Head of caudate nucleus (tissue), 42 donors: ENCODE measurements at regions not wholly inside any gene's neighbourhood (a gene's known extent, or its start where the extent isn't known, plus 50 kb on each side); places are given as distances from the start of the nearest gene placed in this dataset.

Experiments used
- DNase-seq, 42 donors: peaks; one replicate each; pipeline versions ENCODE4 v3.0.0 to v3.0.0-alpha.2; 2020 to 2021; ENCODE audit warnings: mixed read lengths in 7 of 42
- intact Hi-C: fragments of 100-400 bp; cut with DNase I; formaldehyde crosslinking; loops from one replicate; pipeline ENCODE4 v1.15.0; 2022

GRCh38 chr2:237167038-237167437 is 81.3 kb downstream of the COPS8 start:
- intact Hi-C loops = no loop called here
- no peak for DNase-seq

DNA sequence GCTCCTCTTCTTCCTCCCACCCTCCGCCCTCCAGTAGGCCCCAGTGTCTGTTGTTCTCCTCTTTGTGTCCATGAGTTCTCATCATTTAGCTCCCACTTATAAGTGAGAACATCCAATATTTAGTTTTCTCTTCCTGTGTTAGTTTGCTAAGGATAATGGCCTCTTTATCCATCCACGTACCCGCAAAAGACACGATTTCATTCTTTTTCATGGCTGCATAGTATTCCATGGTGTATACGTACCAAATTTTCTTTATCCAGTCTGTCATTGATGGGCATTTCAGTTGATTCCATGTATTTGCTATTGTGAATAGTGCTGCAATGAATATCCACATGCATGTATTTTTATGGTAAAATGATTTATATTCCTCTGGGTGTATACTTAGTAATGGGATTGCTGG is 82.2 kb downstream of the COPS8 start:
- no peak for DNase-seq
- intact Hi-C loops = no loop called here

DNA sequence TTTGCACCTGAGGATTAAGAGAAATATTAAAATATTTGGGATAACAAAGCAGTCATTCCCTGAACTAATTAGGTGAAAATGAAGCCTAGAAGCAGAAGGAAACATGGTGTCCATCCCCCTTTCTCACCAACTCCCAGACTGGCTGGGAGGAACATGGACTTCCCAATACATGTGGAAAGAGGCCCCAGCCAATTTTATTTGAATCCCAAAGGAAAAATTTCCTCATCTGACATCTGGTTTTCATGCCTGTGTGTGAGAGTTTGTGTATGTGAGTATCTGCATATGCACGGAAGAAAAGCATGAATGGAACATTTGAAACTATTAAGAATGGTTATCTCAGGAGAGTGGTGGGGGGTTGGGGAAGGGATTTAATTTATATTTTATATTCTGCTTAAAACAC is 84.3 kb downstream of the COPS8 start:
- intact Hi-C loops = no loop called here
- DNase-seq = no peak

DNA sequence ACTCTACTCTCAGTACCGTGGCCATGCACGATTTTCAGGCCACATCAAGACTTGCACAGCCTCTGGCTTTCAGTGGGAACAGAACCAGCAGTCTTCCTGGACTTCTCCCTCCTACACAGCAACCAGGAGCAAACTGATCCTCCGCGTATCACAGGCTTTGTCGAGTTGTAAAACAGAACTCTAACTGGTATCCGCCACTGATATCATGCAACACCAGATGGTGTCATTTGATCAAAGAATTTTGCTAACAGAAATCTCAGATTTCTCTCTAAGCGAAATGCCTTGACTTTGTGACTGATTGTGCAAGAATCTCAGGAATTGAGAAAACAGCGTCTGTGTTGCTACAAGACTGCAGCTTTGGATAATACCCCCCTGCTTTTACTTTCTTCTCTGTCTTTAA is 85.7 kb downstream of the COPS8 start:
- DNase-seq = no peak
- intact Hi-C loops = no loop called here

GRCh38 chr2:237171881-237172280 is 86.2 kb downstream of the COPS8 start:
- intact Hi-C loops = no loop called here
- no peak for DNase-seq

DNA sequence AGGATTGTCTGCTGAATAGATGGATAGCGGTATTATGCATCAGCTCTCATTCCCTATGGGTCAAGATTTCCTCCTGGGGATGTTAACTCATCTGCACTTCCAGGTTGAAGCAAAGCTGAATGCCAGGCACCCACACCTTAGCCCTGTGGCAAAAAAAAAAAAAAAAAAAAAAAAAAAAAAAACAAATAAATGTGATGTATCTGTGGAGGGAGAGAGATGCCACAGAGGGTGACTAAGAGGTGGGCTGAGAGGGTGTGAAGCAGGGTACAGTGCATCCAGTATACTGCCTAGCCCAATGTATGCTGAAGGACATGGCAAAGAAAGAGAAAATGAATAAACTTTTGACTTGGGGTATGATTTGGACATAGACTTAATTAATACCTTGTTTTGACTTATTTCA is 91.4 kb downstream of the COPS8 start:
- intact Hi-C loops = no loop called here
- no peak for DNase-seq

DNA sequence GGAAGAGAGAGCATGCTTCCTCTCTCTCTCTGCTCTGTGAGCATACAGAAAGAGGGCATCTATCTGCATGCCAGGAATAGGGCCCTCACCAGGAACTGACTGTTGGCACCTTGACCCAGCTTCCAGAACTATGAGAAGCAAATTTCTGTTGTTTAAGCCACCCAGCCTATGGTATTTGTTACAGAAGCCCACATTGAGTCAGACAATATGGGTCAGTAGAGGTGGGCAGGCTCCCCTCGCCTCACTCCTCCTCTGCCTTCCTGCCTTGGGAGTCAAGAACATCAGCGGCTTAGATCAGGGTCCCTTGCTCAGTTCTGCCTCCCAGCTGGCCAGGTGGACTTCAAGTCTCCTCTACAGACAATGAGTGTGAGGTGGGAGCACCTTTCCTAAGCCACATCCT is 92.3 kb downstream of the COPS8 start:
- DNase-seq = no peak
- intact Hi-C loops = no loop called here

DNA sequence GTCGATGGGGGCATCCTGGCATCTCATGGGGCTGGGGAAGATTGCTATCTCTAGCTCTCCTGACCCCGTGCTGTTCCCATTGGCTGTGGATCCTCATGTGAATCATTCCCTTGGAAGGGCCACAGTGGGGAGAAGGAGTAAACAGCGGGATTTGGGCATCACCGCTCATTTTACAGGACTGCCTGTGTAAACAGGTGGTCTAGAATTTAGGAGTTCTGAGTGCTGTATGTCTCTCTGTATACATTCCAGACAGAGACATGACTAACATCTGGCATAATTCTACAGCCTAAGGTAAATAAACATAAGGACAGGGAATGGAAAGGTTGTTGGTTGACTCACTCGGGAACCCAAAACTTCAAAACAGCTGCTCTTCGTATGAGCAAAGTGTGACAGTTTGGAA is 92.7 kb downstream of the COPS8 start:
- DNase-seq = no peak

DNA sequence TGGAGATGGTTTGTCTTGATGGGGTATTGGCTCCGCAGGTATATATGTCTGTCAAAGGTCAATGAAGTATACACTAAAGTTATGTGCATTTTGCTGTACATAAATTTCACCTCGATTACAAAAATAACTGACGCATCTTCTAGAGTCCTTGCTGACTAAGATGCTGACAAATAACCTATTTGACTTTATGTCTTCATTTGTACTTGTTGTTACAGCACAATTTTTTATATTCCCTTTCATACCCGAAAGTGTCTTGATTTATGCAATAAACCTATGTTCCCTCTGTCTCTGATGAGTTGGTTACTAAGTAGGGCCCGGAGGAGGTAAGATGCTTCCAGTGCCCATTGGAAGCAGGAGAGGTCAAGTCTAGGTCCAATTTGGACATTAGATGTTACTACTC is 93.5 kb downstream of the COPS8 start:
- intact Hi-C loops = no loop called here

More for the DNA sequence above, 92.7 kb downstream of the COPS8 start:
- intact Hi-C loops = no loop called here

DNA sequence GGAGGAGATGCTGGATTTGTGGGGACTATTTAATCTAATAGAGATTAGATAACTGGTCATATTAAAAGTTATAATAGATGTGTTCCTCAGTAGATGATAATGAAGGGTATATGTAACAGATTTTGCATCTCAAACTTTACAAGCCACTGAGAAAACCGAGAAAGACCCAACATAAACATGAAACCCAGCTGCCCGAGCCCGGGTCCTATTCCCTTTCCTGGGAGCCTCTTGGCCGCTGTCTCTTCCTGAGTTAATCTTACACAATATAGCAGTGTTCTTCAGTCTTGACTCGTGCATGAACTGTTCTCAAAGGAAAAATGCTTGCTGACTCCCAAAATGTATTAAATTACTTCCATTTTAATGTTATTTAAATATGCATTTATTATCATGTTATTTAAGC is 94.5 kb downstream of the COPS8 start:
- intact Hi-C loops = no loop called here
- no peak for DNase-seq

More for the DNA sequence above, 93.5 kb downstream of the COPS8 start:
- no peak for DNase-seq

DNA sequence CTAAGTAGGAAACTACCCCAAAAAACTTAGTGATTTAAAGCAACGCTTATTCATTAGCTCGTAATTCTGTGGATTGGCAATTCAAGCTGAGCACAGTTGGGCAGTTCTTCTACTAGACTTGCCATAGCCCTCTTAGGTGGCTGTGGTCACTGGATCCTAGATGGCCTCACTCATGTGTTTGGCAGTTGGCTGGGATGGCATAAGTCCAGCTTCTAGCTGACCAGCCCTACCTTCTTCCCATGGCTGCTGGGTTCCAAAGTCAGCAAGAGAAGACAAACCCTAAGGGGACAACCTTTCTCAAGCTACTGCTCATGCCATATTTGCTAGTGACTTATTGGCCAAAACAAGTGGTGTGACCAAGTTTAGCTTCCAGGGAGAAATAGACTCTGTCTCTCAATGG is 95.3 kb downstream of the COPS8 start:
- no peak for DNase-seq
- intact Hi-C loops = no loop called here

GRCh38 chr2:237181844-237182243 is 96.2 kb downstream of the COPS8 start:
- DNase-seq = no peak

DNA sequence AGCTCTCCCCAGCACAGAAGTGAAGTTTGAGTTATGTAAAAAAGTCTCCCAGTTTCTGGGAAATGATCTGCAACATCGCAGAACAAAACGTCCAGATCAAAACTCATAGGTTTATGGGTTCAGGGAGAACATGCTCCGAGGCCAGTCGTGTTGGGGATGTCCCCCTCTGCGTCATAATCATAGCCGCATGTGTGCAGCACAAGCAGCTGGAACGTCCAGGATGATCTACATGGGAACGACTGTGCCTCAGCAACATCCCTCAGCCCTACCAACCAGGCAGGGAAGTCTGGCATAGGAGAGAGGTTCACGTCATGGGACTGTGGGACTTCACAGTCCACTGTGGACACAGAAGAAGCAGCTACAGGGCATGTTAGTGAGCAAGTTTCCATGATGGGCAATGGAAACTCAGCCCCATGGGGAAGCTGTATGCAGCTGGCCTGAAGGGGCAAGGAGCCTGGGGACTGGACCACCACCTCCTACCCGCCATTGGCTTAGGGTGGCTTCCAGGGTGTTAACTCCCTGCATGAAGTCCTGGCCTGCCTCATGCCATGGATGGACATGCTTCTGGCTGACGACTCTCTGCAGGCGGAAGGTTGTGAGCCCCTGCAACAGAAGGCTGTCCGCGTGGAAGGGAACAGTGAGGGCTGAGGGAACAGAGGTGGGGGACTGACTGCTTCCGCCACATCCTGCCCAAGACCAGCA is 96.9 kb downstream of the COPS8 start:
- no peak for DNase-seq
- intact Hi-C loops = no loop called here

More at GRCh38 chr2:237181844-237182243, 96.2 kb downstream of the COPS8 start:
- intact Hi-C loops = no loop called here

- intact Hi-C loops = no loop called here
- peak in 1 of 42 donors; percentile 10 for DNase-seq
Observed at GRCh38 chr2:237184192-237184918, 98.7 kb downstream of the COPS8 start.

DNA sequence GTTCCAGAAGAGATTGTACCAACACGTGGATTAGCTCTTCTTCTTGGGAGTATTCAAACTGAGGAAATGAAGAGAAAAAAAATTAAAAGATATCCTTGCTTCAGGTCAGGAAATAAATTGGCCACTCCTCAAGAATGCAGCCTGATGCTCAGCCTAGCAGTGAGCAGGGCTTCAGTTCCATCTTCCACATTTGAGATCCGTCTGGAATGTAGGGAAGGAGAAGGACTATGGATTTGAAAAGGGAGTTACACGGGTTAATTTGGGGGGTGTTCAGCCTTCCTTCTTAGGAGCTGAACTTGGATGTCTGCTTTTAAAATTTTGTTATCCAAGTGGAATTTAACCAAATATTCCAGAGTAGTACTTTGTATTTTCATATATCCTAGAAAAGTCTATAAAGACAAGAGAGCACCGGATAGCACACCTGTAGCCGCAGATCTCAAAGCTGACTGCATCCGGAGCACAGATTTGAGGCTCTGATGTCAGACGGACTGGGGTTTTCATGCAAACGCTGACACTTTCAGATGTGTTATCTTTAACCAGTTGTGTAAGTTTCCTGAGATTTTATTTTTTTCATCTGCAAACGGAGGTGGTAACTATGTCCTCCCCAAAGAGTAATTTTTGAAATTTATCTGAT is 99.3 kb downstream of the COPS8 start:
- intact Hi-C loops = no loop called here

DNA sequence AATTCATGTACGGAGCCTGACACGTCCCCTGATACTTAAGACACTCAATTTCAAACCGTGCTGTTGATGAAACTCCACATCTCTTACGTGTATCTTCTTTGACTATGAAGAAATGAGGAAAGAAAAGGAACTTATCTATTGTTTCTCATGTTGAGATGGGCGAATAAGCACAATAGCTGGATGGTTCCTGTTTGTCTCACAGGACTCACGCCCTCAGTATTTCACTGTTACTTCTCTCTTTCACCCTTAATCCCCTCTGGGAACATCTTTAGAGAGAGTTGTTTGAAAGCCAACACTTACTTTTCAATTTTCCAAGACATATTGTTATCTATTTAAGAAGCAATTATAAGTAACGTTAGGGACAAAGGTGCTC is 99.8 kb downstream of the COPS8 start:
- no peak for DNase-seq
- intact Hi-C loops = no loop called here

More for the DNA sequence above, 99.3 kb downstream of the COPS8 start:
- no peak for DNase-seq

GRCh38 chr2:237189799-237190198 is 104.1 kb downstream of the COPS8 start:
- peak in 1 of 42 donors; percentile 6 for DNase-seq
- intact Hi-C loops = no loop called here

DNA sequence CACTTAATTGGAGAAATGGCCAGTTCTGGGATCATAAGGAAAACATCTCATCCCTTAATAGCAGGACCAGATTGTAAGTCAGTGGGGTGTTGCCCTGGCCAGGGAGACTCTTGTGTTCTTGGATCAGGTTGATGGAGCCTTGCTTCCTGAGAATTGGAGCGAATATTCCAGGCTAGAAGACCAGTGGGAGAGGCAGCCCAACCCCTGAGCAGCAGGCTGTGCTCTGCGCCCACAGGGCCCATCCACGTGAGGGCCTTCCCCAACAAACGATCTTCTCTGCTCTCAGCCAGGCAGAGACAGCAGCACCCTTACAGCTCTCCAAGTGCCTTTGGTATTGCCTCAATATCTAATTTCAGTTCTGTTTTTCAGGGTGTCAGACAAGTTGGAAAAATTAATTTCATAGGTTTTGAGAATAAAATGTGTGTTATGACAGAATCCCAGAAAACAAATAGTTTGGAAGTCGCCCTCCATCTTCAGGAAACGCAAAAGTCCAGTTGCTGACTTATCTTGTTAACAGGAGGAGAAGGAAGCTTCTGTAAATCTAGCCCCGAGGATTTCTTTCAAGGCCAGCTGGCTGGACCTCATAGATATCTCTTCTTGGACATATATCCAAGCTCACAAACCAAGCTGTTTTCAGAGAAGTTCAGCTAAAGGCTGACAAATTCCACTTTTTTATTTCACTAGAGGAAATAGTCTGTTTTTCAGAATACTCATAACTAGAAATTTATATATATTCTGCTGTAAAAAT is 105.5 kb downstream of the COPS8 start:
- peak in 1 of 42 donors; percentile 27 for DNase-seq
- intact Hi-C loops = no loop called here

- peak in 1 of 42 donors; percentile 15 for DNase-seq
- intact Hi-C loops = no loop called here
Observed at GRCh38 chr2:237191714-237192081, 106.0 kb downstream of the COPS8 start.

DNA sequence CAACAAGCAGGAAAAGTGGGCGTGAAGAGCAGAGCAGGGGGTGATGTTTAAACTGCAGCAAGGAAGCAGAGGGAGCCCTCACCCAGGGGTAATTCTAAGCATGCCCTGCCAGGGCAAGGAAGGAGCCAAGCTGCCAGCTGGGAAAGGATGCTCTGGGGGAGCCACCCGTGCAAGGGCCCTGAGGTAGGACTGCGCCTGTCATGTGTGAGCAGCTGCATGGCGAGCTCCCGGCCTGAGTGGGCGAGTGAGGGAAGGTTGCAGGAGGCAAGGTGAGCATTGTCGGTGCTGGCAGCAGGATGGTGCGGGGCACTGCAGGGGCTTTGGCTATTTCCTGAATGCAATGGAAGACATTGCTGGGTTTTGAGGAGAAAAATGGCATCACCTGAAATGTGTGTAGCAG is 107.2 kb downstream of the COPS8 start:
- intact Hi-C loops = no loop called here
- DNase-seq = peak in 1 of 42 donors; percentile 19
